Ishikawa (cell line): ENCODE measurements at regions not wholly inside any gene's neighbourhood (a gene's known extent, or its start where the extent isn't known, plus 50 kb on each side); places are given as distances from the start of the nearest gene placed in this dataset.

ENCODE experiments used
- CEBPB ChIP-seq: IDR thresholded peaks from 2 replicates; pipeline ENCODE4 v1.6.1; 2012
- EGR1 ChIP-seq: IDR thresholded peaks from 2 replicates; pipeline ENCODE4 v1.6.1; 2012
- EP300 ChIP-seq: IDR thresholded peaks from 2 replicates; pipeline ENCODE4 v1.6.1; 2012; ENCODE audit warnings: borderline replicate concordance
- YY1 ChIP-seq: IDR thresholded peaks from 2 replicates; pipeline ENCODE4 v1.6.1; 2012; ENCODE audit warnings: low read depth
- ZBTB7A ChIP-seq: IDR thresholded peaks from 2 replicates; pipeline ENCODE4 v1.6.1; 2012; ENCODE audit warnings: low read depth

DNA sequence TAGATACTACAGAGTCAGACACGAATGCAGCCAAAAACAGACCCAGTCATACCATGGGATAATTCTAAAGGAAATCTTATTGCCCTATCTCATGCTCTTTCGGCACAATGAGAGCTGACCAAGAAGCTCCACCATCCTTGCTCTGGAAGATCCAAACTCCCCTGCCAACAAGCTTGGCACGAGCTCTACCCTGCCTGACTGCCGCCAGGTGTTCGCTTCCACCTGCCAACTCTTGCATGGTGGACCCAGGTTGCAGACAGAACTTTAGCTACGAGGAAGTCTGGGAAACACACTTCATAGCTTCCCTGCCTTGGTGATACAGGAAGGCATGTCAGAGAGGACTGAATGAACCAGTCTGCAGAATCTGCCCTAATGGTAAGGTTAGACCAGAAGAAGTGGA, 355.0 kb downstream of the DRD1 start:
- no peak for TF ChIP-seq ZBTB7A
- TF ChIP-seq EGR1, result no peak
- TF ChIP-seq EP300, result no peak
- no peak for TF ChIP-seq YY1
- TF ChIP-seq CEBPB, result no peak
